H1 (cell line): ENCODE measurements at regions not wholly inside any gene's neighbourhood (a gene's known extent, or its start where the extent isn't known, plus 50 kb on each side); places are given as distances from the start of the nearest gene placed in this dataset.

ENCODE experiments used
- CHD2 ChIP-seq: IDR thresholded peaks from 2 replicates; pipeline ENCODE4 v1.6.1; 2012; ENCODE audit warnings: low read length, improper control_type of control experiment
- KDM1A ChIP-seq: fragments of 200-600, 300-600 bp; sonication (generic); IDR thresholded peaks from 2 replicates; pipeline ENCODE4 v1.7.1; 2016; ENCODE audit warnings: mild to moderate bottlenecking, low read length, borderline replicate concordance
- TCF12 ChIP-seq: IDR thresholded peaks from 2 replicates; pipeline ENCODE4 v1.6.1; 2011; ENCODE audit warnings: low read depth, mild to moderate bottlenecking, low read length
- TF ChIP-seq, protein P1 (sequence below): fragments of 300-600 bp; sonication (generic); IDR thresholded peaks from 2 replicates; pipeline ENCODE4 v1.7.1; 2012; ENCODE audit warnings: low read length, moderate library complexity, mild to moderate bottlenecking, inconsistent platforms; ENCODE audit not compliant: insufficient replicate concordance

DNA sequence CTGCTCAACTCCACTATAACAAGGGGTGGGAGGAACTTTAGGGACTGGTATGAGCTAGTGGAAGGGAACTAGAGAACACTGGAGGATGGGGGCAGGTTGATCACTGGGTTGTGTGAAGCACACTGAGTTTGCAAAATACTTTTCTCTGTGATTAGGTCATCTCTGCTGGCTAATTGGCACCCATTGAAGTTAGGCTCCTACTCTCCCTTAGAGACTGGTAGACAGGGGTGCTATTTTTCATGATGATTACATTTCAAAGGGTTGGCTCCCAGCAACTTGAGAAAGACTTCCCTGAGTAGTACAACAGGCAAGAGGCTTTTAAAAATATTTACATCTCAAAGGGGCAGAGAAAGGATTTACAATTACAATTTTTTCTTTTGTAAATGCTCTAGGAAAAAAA, 50.4 kb upstream of the MTAP start (continued):
- TF ChIP-seq, protein P1, sequence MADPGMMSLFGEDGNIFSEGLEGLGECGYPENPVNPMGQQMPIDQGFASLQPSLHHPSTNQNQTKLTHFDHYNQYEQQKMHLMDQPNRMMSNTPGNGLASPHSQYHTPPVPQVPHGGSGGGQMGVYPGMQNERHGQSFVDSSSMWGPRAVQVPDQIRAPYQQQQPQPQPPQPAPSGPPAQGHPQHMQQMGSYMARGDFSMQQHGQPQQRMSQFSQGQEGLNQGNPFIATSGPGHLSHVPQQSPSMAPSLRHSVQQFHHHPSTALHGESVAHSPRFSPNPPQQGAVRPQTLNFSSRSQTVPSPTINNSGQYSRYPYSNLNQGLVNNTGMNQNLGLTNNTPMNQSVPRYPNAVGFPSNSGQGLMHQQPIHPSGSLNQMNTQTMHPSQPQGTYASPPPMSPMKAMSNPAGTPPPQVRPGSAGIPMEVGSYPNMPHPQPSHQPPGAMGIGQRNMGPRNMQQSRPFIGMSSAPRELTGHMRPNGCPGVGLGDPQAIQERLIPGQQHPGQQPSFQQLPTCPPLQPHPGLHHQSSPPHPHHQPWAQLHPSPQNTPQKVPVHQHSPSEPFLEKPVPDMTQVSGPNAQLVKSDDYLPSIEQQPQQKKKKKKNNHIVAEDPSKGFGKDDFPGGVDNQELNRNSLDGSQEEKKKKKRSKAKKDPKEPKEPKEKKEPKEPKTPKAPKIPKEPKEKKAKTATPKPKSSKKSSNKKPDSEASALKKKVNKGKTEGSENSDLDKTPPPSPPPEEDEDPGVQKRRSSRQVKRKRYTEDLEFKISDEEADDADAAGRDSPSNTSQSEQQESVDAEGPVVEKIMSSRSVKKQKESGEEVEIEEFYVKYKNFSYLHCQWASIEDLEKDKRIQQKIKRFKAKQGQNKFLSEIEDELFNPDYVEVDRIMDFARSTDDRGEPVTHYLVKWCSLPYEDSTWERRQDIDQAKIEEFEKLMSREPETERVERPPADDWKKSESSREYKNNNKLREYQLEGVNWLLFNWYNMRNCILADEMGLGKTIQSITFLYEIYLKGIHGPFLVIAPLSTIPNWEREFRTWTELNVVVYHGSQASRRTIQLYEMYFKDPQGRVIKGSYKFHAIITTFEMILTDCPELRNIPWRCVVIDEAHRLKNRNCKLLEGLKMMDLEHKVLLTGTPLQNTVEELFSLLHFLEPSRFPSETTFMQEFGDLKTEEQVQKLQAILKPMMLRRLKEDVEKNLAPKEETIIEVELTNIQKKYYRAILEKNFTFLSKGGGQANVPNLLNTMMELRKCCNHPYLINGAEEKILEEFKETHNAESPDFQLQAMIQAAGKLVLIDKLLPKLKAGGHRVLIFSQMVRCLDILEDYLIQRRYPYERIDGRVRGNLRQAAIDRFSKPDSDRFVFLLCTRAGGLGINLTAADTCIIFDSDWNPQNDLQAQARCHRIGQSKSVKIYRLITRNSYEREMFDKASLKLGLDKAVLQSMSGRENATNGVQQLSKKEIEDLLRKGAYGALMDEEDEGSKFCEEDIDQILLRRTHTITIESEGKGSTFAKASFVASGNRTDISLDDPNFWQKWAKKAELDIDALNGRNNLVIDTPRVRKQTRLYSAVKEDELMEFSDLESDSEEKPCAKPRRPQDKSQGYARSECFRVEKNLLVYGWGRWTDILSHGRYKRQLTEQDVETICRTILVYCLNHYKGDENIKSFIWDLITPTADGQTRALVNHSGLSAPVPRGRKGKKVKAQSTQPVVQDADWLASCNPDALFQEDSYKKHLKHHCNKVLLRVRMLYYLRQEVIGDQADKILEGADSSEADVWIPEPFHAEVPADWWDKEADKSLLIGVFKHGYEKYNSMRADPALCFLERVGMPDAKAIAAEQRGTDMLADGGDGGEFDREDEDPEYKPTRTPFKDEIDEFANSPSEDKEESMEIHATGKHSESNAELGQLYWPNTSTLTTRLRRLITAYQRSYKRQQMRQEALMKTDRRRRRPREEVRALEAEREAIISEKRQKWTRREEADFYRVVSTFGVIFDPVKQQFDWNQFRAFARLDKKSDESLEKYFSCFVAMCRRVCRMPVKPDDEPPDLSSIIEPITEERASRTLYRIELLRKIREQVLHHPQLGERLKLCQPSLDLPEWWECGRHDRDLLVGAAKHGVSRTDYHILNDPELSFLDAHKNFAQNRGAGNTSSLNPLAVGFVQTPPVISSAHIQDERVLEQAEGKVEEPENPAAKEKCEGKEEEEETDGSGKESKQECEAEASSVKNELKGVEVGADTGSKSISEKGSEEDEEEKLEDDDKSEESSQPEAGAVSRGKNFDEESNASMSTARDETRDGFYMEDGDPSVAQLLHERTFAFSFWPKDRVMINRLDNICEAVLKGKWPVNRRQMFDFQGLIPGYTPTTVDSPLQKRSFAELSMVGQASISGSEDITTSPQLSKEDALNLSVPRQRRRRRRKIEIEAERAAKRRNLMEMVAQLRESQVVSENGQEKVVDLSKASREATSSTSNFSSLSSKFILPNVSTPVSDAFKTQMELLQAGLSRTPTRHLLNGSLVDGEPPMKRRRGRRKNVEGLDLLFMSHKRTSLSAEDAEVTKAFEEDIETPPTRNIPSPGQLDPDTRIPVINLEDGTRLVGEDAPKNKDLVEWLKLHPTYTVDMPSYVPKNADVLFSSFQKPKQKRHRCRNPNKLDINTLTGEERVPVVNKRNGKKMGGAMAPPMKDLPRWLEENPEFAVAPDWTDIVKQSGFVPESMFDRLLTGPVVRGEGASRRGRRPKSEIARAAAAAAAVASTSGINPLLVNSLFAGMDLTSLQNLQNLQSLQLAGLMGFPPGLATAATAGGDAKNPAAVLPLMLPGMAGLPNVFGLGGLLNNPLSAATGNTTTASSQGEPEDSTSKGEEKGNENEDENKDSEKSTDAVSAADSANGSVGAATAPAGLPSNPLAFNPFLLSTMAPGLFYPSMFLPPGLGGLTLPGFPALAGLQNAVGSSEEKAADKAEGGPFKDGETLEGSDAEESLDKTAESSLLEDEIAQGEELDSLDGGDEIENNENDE: peak; percentile 50
- TF ChIP-seq CHD2 (no peak), TCF12 (0 out of 2 replicates have a peak, but pooled peaks have one; percentile 74), KDM1A (no peak)
